ENCODE measurements at regions not wholly inside any gene's neighbourhood (a gene's known extent, or its start where the extent isn't known, plus 50 kb on each side); places are given as distances from the start of the nearest gene placed in this dataset.

DNA sequence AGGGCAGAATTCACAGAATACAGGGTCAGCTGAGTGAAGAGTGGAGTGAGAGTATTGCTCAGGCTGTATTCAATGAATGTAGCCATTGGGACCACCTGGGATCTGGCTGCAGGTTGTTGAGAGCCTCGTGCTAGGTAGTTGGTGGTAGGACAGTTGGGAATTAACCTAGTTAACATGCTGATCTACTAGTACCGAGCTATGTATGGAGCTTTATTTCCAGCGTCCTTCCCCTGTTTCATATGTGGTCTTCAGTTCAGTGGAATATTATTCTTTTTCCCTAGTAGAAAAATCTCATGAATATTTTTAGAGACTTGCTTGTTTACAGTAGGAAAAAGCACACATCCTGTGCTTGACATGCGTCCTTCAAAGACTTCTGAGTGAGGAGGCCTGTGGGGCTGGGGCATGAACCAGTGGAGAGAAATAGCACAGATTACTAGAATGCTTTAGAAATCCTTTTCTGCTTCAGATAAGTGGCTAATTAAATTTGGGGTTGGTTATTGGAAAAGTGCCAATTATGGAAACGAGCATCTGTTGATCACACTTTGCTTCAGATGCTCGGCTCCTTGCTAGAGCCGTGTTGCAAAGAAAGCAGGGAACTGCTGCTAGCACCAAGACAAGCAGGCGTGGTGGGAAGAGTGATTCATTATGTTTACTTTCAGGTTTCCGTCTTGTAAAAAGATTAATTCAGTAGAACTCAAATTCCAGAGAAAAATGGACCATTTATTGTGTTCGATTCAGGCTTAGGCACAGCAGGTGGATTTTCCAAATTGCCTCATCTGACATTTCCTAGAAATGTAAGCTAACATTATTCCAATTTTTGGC, 53.6 kb downstream of the ARF6 start:
- Mint-ChIP-seq H3K27ac (peak overlapping the region; percentile 93), H3K9me3 (peaks cover 5 to 12% of the 10 kb centered on the region in 2 donors), H3K4me1 (ENCODE audit: low read depth) (peaks cover 75% of the 10 kb centered on the region), H3K4me3 (peak overlapping the region; percentile 65 to 75), H3K27me3 (ENCODE audit: low read depth) (no peaks in the 10 kb centered on the region), H3K36me3 (ENCODE audit: insufficient read depth in 2 of 2) (peaks cover 11 to 15% of the 10 kb centered on the region in 2 donors)
- ATAC-seq (replicated peaks in 1 of 2) (peak; percentile 55 to 71), DNase-seq (peak; percentile 25 to 41)

DNA sequence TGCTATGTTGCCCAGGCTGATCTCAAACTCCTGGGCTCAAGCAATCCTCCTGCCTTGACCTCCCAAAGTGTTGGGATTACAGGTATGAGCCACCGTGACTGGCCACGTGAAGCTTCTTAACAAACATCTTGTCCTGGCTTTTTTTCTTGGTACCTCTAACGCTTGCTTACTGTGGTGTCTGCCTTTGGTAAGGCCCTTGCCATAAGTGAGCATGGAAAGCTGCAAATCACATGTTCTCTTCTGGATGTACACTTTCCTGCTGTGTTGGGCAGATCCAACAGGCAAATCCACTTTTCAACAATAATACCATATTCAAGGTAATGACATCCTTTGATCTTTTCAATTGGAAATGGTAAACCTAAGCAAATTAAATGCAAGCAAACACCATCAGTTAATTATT, 54.6 kb downstream of the ARF6 start:
- no peak overlapping the region for H3K4me3 Mint-ChIP-seq
- peak overlapping the region; percentile 35 for H3K27ac Mint-ChIP-seq
- H3K27me3 Mint-ChIP-seq (ENCODE audit: low read depth): no peaks in the 10 kb centered on the region

DNA sequence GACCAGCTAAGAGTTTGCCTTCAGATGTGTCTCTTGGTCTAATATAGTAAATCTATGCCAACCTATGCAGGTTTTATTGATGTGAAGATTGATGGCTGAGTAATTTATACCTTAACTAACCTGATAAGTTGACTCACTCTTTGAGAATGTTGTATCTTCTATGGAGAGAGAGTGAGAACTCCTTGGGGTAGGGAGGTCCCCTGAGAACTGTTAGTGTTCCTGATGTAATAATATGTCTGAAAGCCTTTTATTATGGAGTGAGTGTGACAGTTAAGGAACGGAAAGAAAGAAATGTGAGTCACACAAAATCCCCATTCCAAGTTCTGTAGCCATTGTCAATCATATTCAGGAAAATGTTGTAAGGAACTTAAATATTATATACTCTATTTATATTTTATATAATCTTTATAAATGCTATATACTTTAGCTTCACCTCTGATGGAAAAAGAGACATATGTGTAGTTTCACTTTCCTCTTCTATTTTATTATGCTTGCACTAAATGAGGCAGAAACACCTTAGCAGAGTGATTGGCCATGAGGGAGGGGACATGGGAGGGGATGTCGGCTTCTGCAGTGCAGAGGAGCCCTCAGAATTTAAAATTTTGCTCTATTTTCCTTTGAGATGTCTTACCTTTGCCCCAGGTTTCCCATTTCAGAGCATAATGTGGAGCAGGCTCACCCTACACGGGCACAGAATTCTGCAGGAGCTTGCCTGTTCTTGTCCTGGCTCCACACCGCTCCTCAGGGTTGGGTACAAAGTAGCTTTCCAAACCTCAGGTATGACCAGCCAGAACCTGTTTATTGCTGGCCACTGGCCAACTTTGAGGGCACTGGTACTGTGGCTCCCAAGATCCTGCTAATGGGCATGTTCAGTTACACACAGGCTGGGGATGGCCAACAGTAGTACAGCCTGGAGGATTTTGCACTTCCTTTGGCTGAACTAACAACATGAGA, 57.7 kb downstream of the ARF6 start:
- ATAC-seq (replicated peaks in 1 of 2): peak; percentile 68 to 82
- DNase-seq: no peak
- Mint-ChIP-seq H3K36me3 (ENCODE audit: insufficient read depth in 2 of 2) (peaks cover 0 to 1% of the 10 kb centered on the region in 2 donors), H3K4me3 (peak overlapping the region; percentile 33 to 79), H3K27me3 (ENCODE audit: low read depth) (no peaks in the 10 kb centered on the region), H3K4me1 (ENCODE audit: low read depth) (peaks cover 71% of the 10 kb centered on the region), H3K27ac (peak overlapping the region; percentile 87), H3K9me3 (peaks cover 0 to 2% of the 10 kb centered on the region in 2 donors)

More for the DNA sequence above, 54.6 kb downstream of the ARF6 start:
- Mint-ChIP-seq H3K4me1 (ENCODE audit: low read depth) (peaks cover 79% of the 10 kb centered on the region), H3K9me3 (peaks cover 5 to 8% of the 10 kb centered on the region in 2 donors), H3K36me3 (ENCODE audit: insufficient read depth in 2 of 2) (peaks cover 7 to 9% of the 10 kb centered on the region in 2 donors)
- ATAC-seq (replicated peaks in 1 of 2) (no peak), DNase-seq (no peak)

DNA sequence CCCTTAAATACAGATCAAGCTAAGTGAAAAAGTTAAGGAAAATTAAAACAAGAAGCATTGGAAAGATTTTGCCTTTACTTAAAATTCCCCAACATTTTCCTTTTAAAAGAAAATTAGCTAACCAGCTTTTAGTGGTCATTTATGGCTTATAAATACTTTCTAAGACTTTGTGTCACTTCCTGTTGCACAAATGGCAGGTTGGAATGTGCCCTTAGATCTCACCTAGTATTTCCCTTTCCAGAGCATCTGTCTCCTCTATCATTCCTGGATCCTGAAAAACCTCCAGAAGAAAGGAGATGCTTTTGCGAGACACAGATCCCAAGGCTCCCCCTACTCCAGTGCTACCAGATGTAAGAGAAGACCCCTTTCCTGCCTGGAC, 58.3 kb downstream of the ARF6 start:
- ATAC-seq (replicated peaks in 1 of 2) (no peak), DNase-seq (no peak)
- Mint-ChIP-seq H3K27ac (no peak overlapping the region), H3K4me3 (no peak overlapping the region), H3K4me1 (ENCODE audit: low read depth) (peaks cover 64% of the 10 kb centered on the region), H3K36me3 (ENCODE audit: insufficient read depth in 2 of 2) (peaks cover 0 to 1% of the 10 kb centered on the region in 2 donors), H3K27me3 (ENCODE audit: low read depth) (no peaks in the 10 kb centered on the region), H3K9me3 (peaks cover 0 to 2% of the 10 kb centered on the region in 2 donors)

DNA sequence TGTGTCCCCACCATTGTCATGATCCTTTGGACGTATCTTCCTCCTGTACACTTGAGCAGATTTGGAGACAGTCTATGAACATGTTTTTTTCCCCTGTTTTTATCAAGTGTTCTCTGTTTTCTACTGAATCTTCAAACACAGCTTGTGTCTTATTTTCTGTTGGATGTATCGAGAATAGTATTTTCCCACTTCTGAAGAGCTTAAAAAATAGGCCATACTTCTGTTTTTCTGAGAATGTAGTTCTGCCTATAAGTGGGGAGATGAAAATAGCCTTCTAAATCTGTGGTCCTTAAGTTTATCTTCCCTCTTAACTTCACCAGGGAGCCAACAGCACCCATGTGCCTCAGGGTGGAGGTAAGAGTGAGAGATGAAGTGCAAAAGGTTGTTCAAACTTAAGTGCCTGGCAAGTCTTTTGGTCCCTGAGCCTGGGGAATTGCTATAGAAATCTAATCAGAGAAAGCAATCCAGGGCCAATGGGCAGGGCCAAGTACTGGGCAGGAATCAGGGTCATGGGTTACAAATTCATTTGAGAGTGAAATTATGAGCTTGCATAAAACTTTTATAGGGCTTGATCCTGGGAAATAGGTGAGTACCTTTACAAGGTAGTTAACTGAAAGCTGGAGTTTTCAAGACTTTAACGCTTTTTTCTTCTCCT, 58.9 kb downstream of the ARF6 start:
- Mint-ChIP-seq H3K4me1 (ENCODE audit: low read depth) (peaks cover 58% of the 10 kb centered on the region), H3K4me3 (no peak overlapping the region), H3K27me3 (ENCODE audit: low read depth) (no peaks in the 10 kb centered on the region), H3K9me3 (peaks cover 0 to 2% of the 10 kb centered on the region in 2 donors), H3K36me3 (ENCODE audit: insufficient read depth in 2 of 2) (peaks cover 0 to 1% of the 10 kb centered on the region in 2 donors), H3K27ac (no peak overlapping the region)
- DNase-seq (no peak), ATAC-seq (replicated peaks in 1 of 2) (no peak)

DNA sequence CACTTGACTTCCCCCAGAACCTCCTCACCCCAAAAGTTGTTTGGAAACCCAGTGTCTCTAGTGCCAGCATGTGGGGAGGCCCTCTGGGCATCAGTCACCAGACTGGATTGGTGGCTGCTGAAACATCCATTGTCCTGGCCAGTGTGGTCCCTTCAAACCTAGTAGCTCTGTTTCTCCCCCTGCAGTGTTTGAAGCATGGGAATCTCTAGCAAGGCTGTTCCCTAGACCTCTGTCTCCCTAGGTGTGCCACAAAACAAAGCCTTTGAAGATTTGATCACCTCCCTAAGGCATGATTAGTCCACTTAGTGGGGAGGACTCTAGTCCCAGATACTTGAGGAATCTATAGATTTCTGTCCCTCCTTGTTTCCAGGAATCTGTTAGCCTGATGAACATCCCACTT, 60.3 kb downstream of the ARF6 start:
- H3K4me1 Mint-ChIP-seq (ENCODE audit: low read depth): peaks cover 44% of the 10 kb centered on the region
- H3K4me3 Mint-ChIP-seq: no peak overlapping the region
- no peaks in the 10 kb centered on the region for H3K27me3 Mint-ChIP-seq (ENCODE audit: low read depth)
- peaks cover 0 to 1% of the 10 kb centered on the region in 2 donors for H3K36me3 Mint-ChIP-seq (ENCODE audit: insufficient read depth in 2 of 2)
- ATAC-seq (replicated peaks in 1 of 2): no peak
- H3K9me3 Mint-ChIP-seq: peaks cover 0 to 2% of the 10 kb centered on the region in 2 donors
- DNase-seq: no peak
- no peak overlapping the region for H3K27ac Mint-ChIP-seq

DNA sequence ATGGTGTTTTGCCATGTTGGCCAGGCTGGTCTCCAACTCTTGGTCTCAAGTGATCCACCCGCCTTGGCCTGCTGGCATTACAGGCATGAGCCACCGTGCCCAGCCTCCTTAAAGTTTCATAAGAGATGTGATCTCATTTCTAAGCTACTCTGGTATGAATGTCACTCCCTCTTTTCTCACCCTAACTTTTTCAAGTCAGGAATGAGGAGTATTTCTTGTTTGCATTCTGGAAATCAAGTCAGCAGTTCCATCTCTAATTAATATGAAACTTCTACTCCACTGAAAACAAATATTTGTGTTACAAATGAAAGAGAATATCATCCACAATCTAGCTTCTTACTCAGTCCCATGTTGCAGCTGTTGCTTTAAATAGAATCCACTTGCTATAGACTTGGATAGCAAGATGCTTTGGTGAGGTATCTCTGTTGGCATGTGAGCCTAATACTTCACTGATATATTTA, 61.3 kb downstream of the ARF6 start:
- Mint-ChIP-seq H3K36me3 (ENCODE audit: insufficient read depth in 2 of 2) (peaks cover 0 to 1% of the 10 kb centered on the region in 2 donors), H3K4me1 (ENCODE audit: low read depth) (peaks cover 37% of the 10 kb centered on the region), H3K9me3 (no peaks in the 10 kb centered on the region), H3K27me3 (ENCODE audit: low read depth) (no peaks in the 10 kb centered on the region), H3K4me3 (no peak overlapping the region), H3K27ac (no peak overlapping the region)
- ATAC-seq (replicated peaks in 1 of 2) (peak in 1 of 2 donors; percentile 41), DNase-seq (no peak)

DNA sequence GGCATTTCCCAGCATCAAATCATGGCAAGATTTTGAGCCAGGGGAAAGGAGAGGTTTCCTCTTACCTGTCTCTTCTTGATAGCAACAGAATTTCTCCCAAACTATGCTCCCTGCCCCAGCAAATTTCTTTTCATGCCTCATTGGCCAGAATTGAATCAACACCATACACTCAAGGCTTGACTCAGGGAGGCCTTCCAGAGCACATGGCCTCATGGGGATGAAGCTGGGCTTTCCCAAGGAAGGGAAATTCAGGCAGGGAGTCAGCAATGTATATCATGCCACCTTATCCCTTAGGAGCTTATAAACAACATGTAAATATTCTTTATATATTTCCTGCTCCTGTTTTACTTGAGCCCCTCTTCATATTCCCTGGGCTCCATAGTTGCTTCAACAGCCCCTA, 62.1 kb downstream of the ARF6 start:
- H3K27ac Mint-ChIP-seq: no peak overlapping the region
- ATAC-seq (replicated peaks in 1 of 2) (no peak), DNase-seq (no peak)
- no peak overlapping the region for H3K4me3 Mint-ChIP-seq
- peaks cover 41% of the 10 kb centered on the region for H3K4me1 Mint-ChIP-seq (ENCODE audit: low read depth)
- peaks cover 0 to 1% of the 10 kb centered on the region in 2 donors for H3K36me3 Mint-ChIP-seq (ENCODE audit: insufficient read depth in 2 of 2)
- no peaks in the 10 kb centered on the region for H3K27me3 Mint-ChIP-seq (ENCODE audit: low read depth)
- H3K9me3 Mint-ChIP-seq: no peaks in the 10 kb centered on the region

DNA sequence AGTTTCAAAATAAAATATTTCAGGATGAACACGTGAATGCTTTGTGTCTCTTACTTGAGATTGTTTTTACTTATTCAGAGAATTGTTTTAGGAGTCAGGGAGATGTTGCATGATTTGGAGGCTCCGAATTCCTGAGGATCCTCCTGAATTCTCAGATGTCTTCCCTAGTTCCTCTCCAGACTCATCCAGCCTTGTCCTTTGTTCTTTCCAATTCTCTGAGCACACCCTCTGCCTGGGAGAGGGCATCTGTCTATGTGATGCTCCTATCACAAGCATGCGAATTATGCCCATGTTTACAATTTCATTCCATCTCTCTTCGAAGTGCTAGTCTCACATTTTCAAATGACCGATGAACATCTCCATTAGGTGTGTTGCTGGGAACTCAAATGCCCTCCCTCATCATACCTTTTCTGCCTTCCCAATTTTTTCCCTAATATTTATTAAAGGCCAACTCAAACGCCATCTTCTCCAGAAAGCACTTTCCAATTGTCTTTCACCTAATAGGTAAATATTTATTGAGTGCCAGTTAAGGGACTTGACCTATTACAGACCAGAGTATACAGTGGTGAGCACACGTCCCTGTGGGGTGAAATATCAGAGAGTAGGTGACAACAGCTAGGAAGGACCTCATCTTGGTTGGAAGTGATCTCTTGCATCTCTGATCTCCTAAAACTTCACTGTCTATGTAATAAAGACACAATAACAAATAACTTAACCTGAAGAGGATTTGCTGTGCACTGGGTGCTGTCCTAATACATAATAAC, 64.4 kb downstream of the ARF6 start:
- Mint-ChIP-seq H3K27ac (no peak overlapping the region), H3K27me3 (ENCODE audit: low read depth) (no peaks in the 10 kb centered on the region), H3K4me3 (no peak overlapping the region), H3K9me3 (no peaks in the 10 kb centered on the region), H3K36me3 (ENCODE audit: insufficient read depth in 2 of 2) (no peaks in the 10 kb centered on the region), H3K4me1 (ENCODE audit: low read depth) (peaks cover 45% of the 10 kb centered on the region)
- no peak for ATAC-seq (replicated peaks in 1 of 2)
- no peak for DNase-seq

DNA sequence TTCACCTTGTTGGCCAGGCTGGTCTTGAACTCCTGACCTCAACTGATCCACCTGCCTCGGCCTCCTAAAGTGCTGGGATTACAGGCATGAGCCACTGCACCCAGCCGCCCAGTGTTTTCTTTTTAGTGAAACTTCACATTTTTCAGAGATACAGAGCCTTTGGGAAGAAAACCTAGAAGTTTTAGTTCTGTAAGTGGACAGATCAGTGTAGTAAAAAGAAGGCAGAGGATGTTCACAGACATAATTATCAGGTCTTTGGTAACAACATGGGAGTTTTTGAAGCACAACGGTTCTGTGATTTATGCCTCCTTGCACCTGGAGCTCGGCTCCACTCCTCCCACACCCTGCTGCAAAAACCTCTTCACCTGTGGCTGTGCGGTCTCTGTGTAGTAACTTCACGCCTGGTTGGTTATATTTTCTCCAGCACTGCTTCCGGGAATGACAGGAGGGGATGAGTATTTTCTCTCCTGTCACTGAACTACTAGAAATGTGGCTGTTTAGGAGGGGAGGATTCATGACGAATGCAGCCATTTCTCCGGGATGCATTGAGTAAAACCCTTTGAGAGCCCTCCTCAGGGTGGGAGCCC, 67.0 kb downstream of the ARF6 start:
- peaks cover 56% of the 10 kb centered on the region for H3K4me1 Mint-ChIP-seq (ENCODE audit: low read depth)
- H3K27me3 Mint-ChIP-seq (ENCODE audit: low read depth): no peaks in the 10 kb centered on the region
- DNase-seq (peak in 1 of 2 donors; percentile 25), ATAC-seq (replicated peaks in 1 of 2) (peak; percentile 38 to 44)
- peak overlapping the region; percentile 56 to 83 for H3K4me3 Mint-ChIP-seq
- H3K36me3 Mint-ChIP-seq (ENCODE audit: insufficient read depth in 2 of 2): peaks cover 0 to 1% of the 10 kb centered on the region in 2 donors
- H3K27ac Mint-ChIP-seq: peak overlapping the region; percentile 70
- no peaks in the 10 kb centered on the region for H3K9me3 Mint-ChIP-seq

DNA sequence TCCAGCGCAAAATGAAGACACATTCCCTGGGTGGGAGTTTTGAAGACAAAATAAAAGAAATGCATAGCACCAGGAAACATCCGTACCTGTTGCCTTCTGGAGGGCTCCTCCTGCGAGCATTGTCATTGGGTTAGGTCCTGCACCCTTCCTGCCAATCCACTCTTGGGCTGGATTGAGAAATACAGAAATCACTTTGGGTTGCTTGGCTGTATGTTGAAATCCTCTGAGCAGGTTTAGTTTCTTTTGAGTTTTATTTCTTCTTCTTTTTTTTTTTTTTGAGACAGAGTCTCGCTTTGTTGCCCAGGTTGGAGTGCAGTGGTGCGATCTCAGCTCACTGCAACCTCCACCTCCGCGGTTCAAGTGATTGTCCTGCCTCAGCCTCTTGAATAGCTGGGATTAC, 67.6 kb downstream of the ARF6 start:
- Mint-ChIP-seq H3K36me3 (ENCODE audit: insufficient read depth in 2 of 2) (peaks cover 0 to 1% of the 10 kb centered on the region in 2 donors), H3K4me1 (ENCODE audit: low read depth) (peaks cover 58% of the 10 kb centered on the region), H3K27me3 (ENCODE audit: low read depth) (no peaks in the 10 kb centered on the region), H3K27ac (no peak overlapping the region), H3K4me3 (peak overlapping the region; percentile 56 to 83), H3K9me3 (no peaks in the 10 kb centered on the region)
- DNase-seq (no peak), ATAC-seq (replicated peaks in 1 of 2) (no peak)

Data from activated T-cell treated with anti-CD3 and anti-CD28 coated beads, Interleukin-2, amount 50 U/mL, for 72 hours (primary cell).